IMR-90 (cell line): ENCODE measurements at regions not wholly inside any gene's neighbourhood (a gene's known extent, or its start where the extent isn't known, plus 50 kb on each side); places are given as distances from the start of the nearest gene placed in this dataset.
A peak's percentile ranks its signal among the peaks of the same experiment; 100 is the strongest.

ENCODE experiments used
- ATAC-seq: fragments of 200-7000 bp; cut with Tn5 transposase; 2 replicates; pipeline ENCODE4 v1.9.1; 2020; ENCODE audit warnings: low read depth, mild to moderate bottlenecking, moderate library complexity
- BruUV-seq: library from RNA; stranded (reverse); fragments of 400-500 nt; replicated peaks from 2 replicates; lab custom pipeline; 2021; lab: Mats Ljungman, UMichigan
- CTCF ChIA-PET: fragments of 300-600 bp; formaldehyde crosslinking; extraction: SDS; loops from one replicate; lab custom pipeline; 2021; ENCODE audit warnings: antibody characterized with exemption; lab: Yijun Ruan, JAX
- POLR2A ChIA-PET: fragments of 300-600 bp; sonication (Branson Sonifier 250); formaldehyde crosslinking; loops from one replicate; lab custom pipeline; 2022; ENCODE audit warnings: antibody characterized with exemption; ENCODE audit not compliant: unreplicated experiment; lab: Charles Lee
- DNase-seq: peaks from one replicate; pipeline ENCODE4 v3.0.0; 2013
- H2AFZ ChIP-seq: replicated peaks from 2 replicates; pipeline ENCODE3; 2013; ENCODE audit warnings: low read length, mild to moderate bottlenecking; ENCODE audit not compliant: poor library complexity
- H2AK5ac ChIP-seq: 2 replicates; pipeline ENCODE4 v1.6.1; 2013; ENCODE audit warnings: low read depth, low read length, inconsistent platforms
- H2AK9ac ChIP-seq: replicated peaks from 2 replicates; pipeline ENCODE3; 2013; ENCODE audit warnings: mild to moderate bottlenecking, low read depth, low read length, moderate library complexity; ENCODE audit not compliant: poor library complexity
- H2BK120ac ChIP-seq: 2 replicates; pipeline ENCODE4 v1.6.1; 2013; ENCODE audit warnings: low read depth, low read length, inconsistent platforms
- H2BK15ac ChIP-seq: 3 replicates; pipeline ENCODE4 v1.6.1; 2013; ENCODE audit warnings: low read depth, low read length, inconsistent platforms
- H2BK20ac ChIP-seq: 2 replicates; pipeline ENCODE4 v1.6.1; 2013; ENCODE audit warnings: low read depth, mild to moderate bottlenecking, inconsistent platforms, low read length, moderate library complexity
- H2BK5ac ChIP-seq: 2 replicates; pipeline ENCODE4 v1.6.1; 2013; ENCODE audit warnings: mild to moderate bottlenecking, low read depth, low read length, inconsistent platforms; ENCODE audit not compliant: poor library complexity, severe bottlenecking
- H3K14ac ChIP-seq: replicated peaks from 2 replicates; pipeline ENCODE4 v1.6.1; 2013; ENCODE audit warnings: low read depth, low read length, inconsistent platforms
- H3K18ac ChIP-seq: 2 replicates; pipeline ENCODE4 v1.6.1; 2013; ENCODE audit warnings: low read depth, low read length, control low read depth
- H3K23ac ChIP-seq: 2 replicates; pipeline ENCODE4 v1.6.1; 2013; ENCODE audit warnings: low read depth, low read length, inconsistent platforms
- H3K27ac ChIP-seq: 2 replicates; pipeline ENCODE4 v1.5.1; 2013; ENCODE audit warnings: mild to moderate bottlenecking, control low read depth, low read length; ENCODE audit not compliant: insufficient read depth
- H3K27me3 ChIP-seq: 2 replicates; pipeline ENCODE4 v1.6.1; 2013; ENCODE audit warnings: low read length; ENCODE audit not compliant: control insufficient read depth, insufficient read depth
- H3K36me3 ChIP-seq: 2 replicates; pipeline ENCODE4 v1.6.1; 2013; ENCODE audit warnings: low read length, mixed read lengths; ENCODE audit not compliant: control insufficient read depth, insufficient read depth
- H3K4ac ChIP-seq: 2 replicates; pipeline ENCODE4 v1.6.1; 2013; ENCODE audit warnings: low read depth, low read length, inconsistent platforms
- H3K4me1 ChIP-seq: 2 replicates; pipeline ENCODE4 v1.6.1; 2013; ENCODE audit warnings: low read length, mixed read lengths; ENCODE audit not compliant: control insufficient read depth, insufficient read depth
- H3K4me2 ChIP-seq: 2 replicates; pipeline ENCODE4 v1.6.1; 2013; ENCODE audit warnings: low read depth, mild to moderate bottlenecking, control low read depth, low read length, moderate library complexity
- H3K4me3 ChIP-seq: 2 replicates; pipeline ENCODE4 v1.5.1; 2013; ENCODE audit warnings: low read depth, mild to moderate bottlenecking, control low read depth, low read length, moderate library complexity; ENCODE audit not compliant: insufficient read depth
- H3K56ac ChIP-seq: 2 replicates; pipeline ENCODE4 v1.6.1; 2013; ENCODE audit warnings: low read length, inconsistent platforms; ENCODE audit not compliant: insufficient read depth; ENCODE audit errors: extremely low read depth
- H3K79me1 ChIP-seq, 2 experiments: 2 replicates each; pipeline ENCODE4 v1.6.1; 2013; ENCODE audit warnings: low read length in 2 of 2, inconsistent platforms in 1 of 2, low read depth in 1 of 2
- H3K9ac ChIP-seq: 2 replicates; pipeline ENCODE4 v1.6.1; 2013; ENCODE audit warnings: low read depth, low read length, control low read depth
- H3K9me1 ChIP-seq: 2 replicates; pipeline ENCODE4 v1.6.1; 2013; ENCODE audit warnings: low read length, inconsistent platforms; ENCODE audit not compliant: insufficient read depth
- H3K9me3 ChIP-seq: 2 replicates; pipeline ENCODE4 v1.6.1; 2013; ENCODE audit warnings: low read length; ENCODE audit not compliant: control insufficient read depth, insufficient read depth
- H4K20me1 ChIP-seq: 2 replicates; pipeline ENCODE4 v1.6.1; 2013; ENCODE audit warnings: low read length, inconsistent platforms; ENCODE audit not compliant: insufficient read depth
- H4K5ac ChIP-seq: 2 replicates; pipeline ENCODE4 v1.6.1; 2013; ENCODE audit warnings: mild to moderate bottlenecking, low read depth, low read length, control low read depth
- H4K8ac ChIP-seq, 2 experiments: 2 replicates each; pipeline ENCODE4 v1.6.1; 2013; ENCODE audit warnings: low read depth in 2 of 2, low read length in 2 of 2, control low read depth in 1 of 2, inconsistent platforms in 1 of 2
- H4K91ac ChIP-seq: 2 replicates; pipeline ENCODE4 v1.6.1; 2013; ENCODE audit warnings: low read depth, low read length, inconsistent platforms; ENCODE audit not compliant: insufficient read depth
- BHLHE40 ChIP-seq: fragments of 150-350 bp; IDR thresholded peaks from 2 replicates; pipeline ENCODE4 v1.6.1; 2016; ENCODE audit warnings: mild to moderate bottlenecking, low read depth, low read length
- CEBPB ChIP-seq: IDR thresholded peaks from 2 replicates; pipeline ENCODE4 v1.6.1; 2012; ENCODE audit warnings: low read depth, low read length, improper control_type of control experiment
- CHD1 ChIP-seq: IDR thresholded peaks from 2 replicates; pipeline ENCODE4 v1.6.1; 2012; ENCODE audit warnings: low read depth, low read length, improper control_type of control experiment
- FOS ChIP-seq: fragments of 150-350 bp; IDR thresholded peaks from 2 replicates; pipeline ENCODE4 v1.6.1; 2016; ENCODE audit warnings: low read depth, low read length
- MAFK ChIP-seq: IDR thresholded peaks from 2 replicates; pipeline ENCODE4 v1.6.1; 2012; ENCODE audit warnings: low read depth, low read length, improper control_type of control experiment
- MAZ ChIP-seq: IDR thresholded peaks from 2 replicates; pipeline ENCODE4 v1.6.1; 2012; ENCODE audit warnings: low read depth, mild to moderate bottlenecking, low read length, improper control_type of control experiment, moderate library complexity, borderline replicate concordance
- MXI1 ChIP-seq: IDR thresholded peaks from 2 replicates; pipeline ENCODE4 v1.6.1; 2012; ENCODE audit warnings: low read depth, mild to moderate bottlenecking, low read length, moderate library complexity, borderline replicate concordance
- NFE2L2 ChIP-seq: fragments of 150-350 bp; IDR thresholded peaks from 2 replicates; pipeline ENCODE4 v1.6.1; 2016; ENCODE audit warnings: low read depth, mild to moderate bottlenecking, low read length
- POLR2A ChIP-seq: IDR thresholded peaks from 2 replicates; pipeline ENCODE4 v1.6.1; 2012; ENCODE audit warnings: mild to moderate bottlenecking, low read depth, low read length
- RAD21 ChIP-seq: IDR thresholded peaks from 2 replicates; pipeline ENCODE4 v1.6.1; 2012; ENCODE audit warnings: low read length, improper control_type of control experiment
- RCOR1 ChIP-seq: IDR thresholded peaks from 2 replicates; pipeline ENCODE4 v1.6.1; 2012; ENCODE audit warnings: mild to moderate bottlenecking, low read length, improper control_type of control experiment; ENCODE audit not compliant: insufficient replicate concordance
- RFX5 ChIP-seq: IDR thresholded peaks from 2 replicates; pipeline ENCODE4 v1.8.0; 2012; ENCODE audit warnings: low read depth, mild to moderate bottlenecking, low read length, moderate library complexity
- SMC3 ChIP-seq: fragments of 150-350 bp; IDR thresholded peaks from 2 replicates; pipeline ENCODE4 v1.6.1; 2016; ENCODE audit warnings: low read depth, mild to moderate bottlenecking, antibody characterized with exemption, low read length, moderate library complexity
- WGBS, 2 experiments: methylation state at CpG; one replicate each; pipeline versions ENCODE4 v1.1.5 to v1.1.7; 2013; ENCODE audit warnings: missing lambda C conversion rate in 2 of 2; ENCODE audit not compliant: insufficient read length in 1 of 2; ENCODE audit errors: extremely low coverage in 2 of 2; 5-methylcytosine and 5-hydroxymethylcytosine counted together
- dilution Hi-C: fragments of 300-500 bp; cut with HindIII; formaldehyde crosslinking; loops from one replicate; pipeline ENCODE4 v1.14.3; 2018; ENCODE audit warnings: low sequenced_read_pairs; ENCODE audit not compliant: unreplicated experiment
- in situ Hi-C: fragments of 300-500 bp; cut with MboI; formaldehyde crosslinking; loops from 3 replicates; pipeline ENCODE4 v1.14.3; 2019; ENCODE audit warnings: low sequenced_read_pairs, inconsistent platforms, mixed read lengths
- intact Hi-C: fragments of 100-400 bp; cut with micrococcal nuclease; formaldehyde crosslinking; loops from 2 replicates; pipeline ENCODE4 v1.10.0; 2022
- TF ChIP-seq, protein P1 (sequence below): fragments of 150-350 bp; IDR thresholded peaks from 2 replicates; pipeline ENCODE4 v1.6.1; 2017; ENCODE audit warnings: mild to moderate bottlenecking, antibody characterized with exemption, low read length, low read depth
- TF ChIP-seq, protein P2 (sequence below): fragments of 150-350 bp; IDR thresholded peaks from 2 replicates; pipeline ENCODE4 v1.6.1; 2016; ENCODE audit warnings: low read depth, mild to moderate bottlenecking, low read length, moderate library complexity, borderline replicate concordance
- TF ChIP-seq, protein P3 (sequence below): conservative IDR thresholded peaks from 2 replicates; pipeline ENCODE4 v1.5.1; 2012; ENCODE audit warnings: mild to moderate bottlenecking, low read depth, low read length, improper control_type of control experiment

GRCh38 chr6:142008781-142009180, 123.9 kb upstream of the GJE1 start:
- peak overlapping the region; percentile 29; the same call in 1 of the 2 replicates for H3K4ac ChIP-seq
- peak overlapping the region; percentile 9; the same call in 1 of the 3 replicates for H2BK15ac ChIP-seq
- intact Hi-C loops (no loop called here), dilution Hi-C loops (no loop called here), in situ Hi-C loops (no loop called here)
- no peak overlapping the region; the same call in 1 of the 2 replicates for H3K14ac ChIP-seq
- no peak overlapping the region for H2AFZ ChIP-seq
- H3K4me2 ChIP-seq = no peak overlapping the region
- peaks cover 13% of the 10 kb centered on the region for H3K4me1 ChIP-seq
- no peak overlapping the region; the same call in 1 of the 2 replicates for H4K5ac ChIP-seq
- no peak overlapping the region for H3K9ac ChIP-seq
- no peak overlapping the region for H2AK9ac ChIP-seq
- no peak overlapping the region for H3K23ac ChIP-seq
- peak overlapping the region; percentile 46 for H2BK5ac ChIP-seq
- ATAC-seq = no peak
- H3K56ac ChIP-seq = no peak overlapping the region
- H3K4me3 ChIP-seq = no peak overlapping the region
- H4K8ac ChIP-seq = no peak overlapping the region
- no CpG with 5 or more reads among the region's 1 CpG for WGBS, 2 experiments
- no peaks in the 10 kb centered on the region for H3K27me3 ChIP-seq
- H3K9me3 ChIP-seq = no peaks in the 10 kb centered on the region
- H2BK20ac ChIP-seq = no peak overlapping the region
- DNase-seq = no peak
- H4K91ac ChIP-seq = no peak overlapping the region
- H3K27ac ChIP-seq = no peak overlapping the region
- H3K18ac ChIP-seq = peak overlapping the region; percentile 80; the same call in 1 of the 2 replicates
- no TSS peak for BruUV-seq
- H2BK120ac ChIP-seq = peak overlapping the region; percentile 24; the same call in 1 of the 2 replicates
- H3K79me1 ChIP-seq = peaks cover 4 to 7% of the 10 kb centered on the region in 2 experiments; a peak in 3 of 4 replicates
- no peaks in the 10 kb centered on the region for H4K20me1 ChIP-seq
- POLR2A ChIA-PET = no interaction called here
- H2AK5ac ChIP-seq = 0 out of 2 replicates have a peak overlapping the region, but pooled peaks have one; percentile 12
- H3K9me1 ChIP-seq = peaks cover 4% of the 10 kb centered on the region; the same call in 1 of the 2 replicates
- CTCF ChIA-PET = interaction anchor here (1.1 kb wide), 1 partner anchor 20 kb away, joined by 3 read pairs; no protein-coding TSS in a partner anchor
- TF ChIP-seq MXI1 (no peak), NFE2L2 (no peak), RCOR1 (no peak), CEBPB (no peak), SMC3 (no peak), RFX5 (no peak), RAD21 (no peak), BHLHE40 (no peak), MAZ (no peak), FOS (no peak), CHD1 (no peak), MAFK (no peak), POLR2A (no peak)
- TF ChIP-seq, protein P1, sequence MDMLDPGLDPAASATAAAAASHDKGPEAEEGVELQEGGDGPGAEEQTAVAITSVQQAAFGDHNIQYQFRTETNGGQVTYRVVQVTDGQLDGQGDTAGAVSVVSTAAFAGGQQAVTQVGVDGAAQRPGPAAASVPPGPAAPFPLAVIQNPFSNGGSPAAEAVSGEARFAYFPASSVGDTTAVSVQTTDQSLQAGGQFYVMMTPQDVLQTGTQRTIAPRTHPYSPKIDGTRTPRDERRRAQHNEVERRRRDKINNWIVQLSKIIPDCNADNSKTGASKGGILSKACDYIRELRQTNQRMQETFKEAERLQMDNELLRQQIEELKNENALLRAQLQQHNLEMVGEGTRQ = no peak
- TF ChIP-seq, protein P2, sequence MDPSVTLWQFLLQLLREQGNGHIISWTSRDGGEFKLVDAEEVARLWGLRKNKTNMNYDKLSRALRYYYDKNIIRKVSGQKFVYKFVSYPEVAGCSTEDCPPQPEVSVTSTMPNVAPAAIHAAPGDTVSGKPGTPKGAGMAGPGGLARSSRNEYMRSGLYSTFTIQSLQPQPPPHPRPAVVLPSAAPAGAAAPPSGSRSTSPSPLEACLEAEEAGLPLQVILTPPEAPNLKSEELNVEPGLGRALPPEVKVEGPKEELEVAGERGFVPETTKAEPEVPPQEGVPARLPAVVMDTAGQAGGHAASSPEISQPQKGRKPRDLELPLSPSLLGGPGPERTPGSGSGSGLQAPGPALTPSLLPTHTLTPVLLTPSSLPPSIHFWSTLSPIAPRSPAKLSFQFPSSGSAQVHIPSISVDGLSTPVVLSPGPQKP = no peak
- TF ChIP-seq, protein P3, sequence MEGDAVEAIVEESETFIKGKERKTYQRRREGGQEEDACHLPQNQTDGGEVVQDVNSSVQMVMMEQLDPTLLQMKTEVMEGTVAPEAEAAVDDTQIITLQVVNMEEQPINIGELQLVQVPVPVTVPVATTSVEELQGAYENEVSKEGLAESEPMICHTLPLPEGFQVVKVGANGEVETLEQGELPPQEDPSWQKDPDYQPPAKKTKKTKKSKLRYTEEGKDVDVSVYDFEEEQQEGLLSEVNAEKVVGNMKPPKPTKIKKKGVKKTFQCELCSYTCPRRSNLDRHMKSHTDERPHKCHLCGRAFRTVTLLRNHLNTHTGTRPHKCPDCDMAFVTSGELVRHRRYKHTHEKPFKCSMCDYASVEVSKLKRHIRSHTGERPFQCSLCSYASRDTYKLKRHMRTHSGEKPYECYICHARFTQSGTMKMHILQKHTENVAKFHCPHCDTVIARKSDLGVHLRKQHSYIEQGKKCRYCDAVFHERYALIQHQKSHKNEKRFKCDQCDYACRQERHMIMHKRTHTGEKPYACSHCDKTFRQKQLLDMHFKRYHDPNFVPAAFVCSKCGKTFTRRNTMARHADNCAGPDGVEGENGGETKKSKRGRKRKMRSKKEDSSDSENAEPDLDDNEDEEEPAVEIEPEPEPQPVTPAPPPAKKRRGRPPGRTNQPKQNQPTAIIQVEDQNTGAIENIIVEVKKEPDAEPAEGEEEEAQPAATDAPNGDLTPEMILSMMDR = no peak
- no peaks in the 10 kb centered on the region for H3K36me3 ChIP-seq
